ENCODE measurements at regions not wholly inside any gene's neighbourhood (a gene's known extent, or its start where the extent isn't known, plus 50 kb on each side); places are given as distances from the start of the nearest gene placed in this dataset.

- DNase-seq (ENCODE audit: low read depth in 1 of 2, low spot score in 1 of 2): no peak
- H3K27ac ChIP-seq (replicated peaks): no peak overlapping the region
- no peaks in the 10 kb centered on the region for H3K27me3 ChIP-seq (ENCODE audit: insufficient read depth, poor library complexity, severe bottlenecking)
- no peak for TF ChIP-seq CTCF (IDR thresholded peaks at IDR 0.05; ENCODE audit: insufficient read depth, low read length)
- no peak for TF ChIP-seq REST (IDR thresholded peaks at IDR 0.05; ENCODE audit: insufficient replicate concordance, low read depth)
- TF ChIP-seq POLR2AphosphoS5 (IDR thresholded peaks at IDR 0.05; ENCODE audit: low read depth): no peak
- no peak for TF ChIP-seq SPI1 (IDR thresholded peaks at IDR 0.05; ENCODE audit: borderline replicate concordance, low read depth)
- no peak for TF ChIP-seq GABPA (IDR thresholded peaks at IDR 0.05; ENCODE audit: low read depth)
- H3K4me3 ChIP-seq (replicated peaks; ENCODE audit: insufficient read depth, low read length): no peak overlapping the region
These were observed 1528.7 kb downstream of the UQCRFS1 start for GRCh38 chr19:27684293-27684692.

GRCh38 chr19:27681972-27682371, 1531.0 kb downstream of the UQCRFS1 start:
- H3K27ac ChIP-seq (replicated peaks): no peak overlapping the region
- H3K4me3 ChIP-seq (replicated peaks; ENCODE audit: insufficient read depth, low read length): no peak overlapping the region
- no peak for TF ChIP-seq CTCF (IDR thresholded peaks at IDR 0.05; ENCODE audit: insufficient read depth, low read length)
- TF ChIP-seq SPI1 (IDR thresholded peaks at IDR 0.05; ENCODE audit: borderline replicate concordance, low read depth): no peak
- TF ChIP-seq REST (IDR thresholded peaks at IDR 0.05; ENCODE audit: insufficient replicate concordance, low read depth): no peak
- no peak for TF ChIP-seq POLR2AphosphoS5 (IDR thresholded peaks at IDR 0.05; ENCODE audit: low read depth)
- no peak for TF ChIP-seq GABPA (IDR thresholded peaks at IDR 0.05; ENCODE audit: low read depth)

GRCh38 chr19:27679905-27680304, 1533.0 kb downstream of the UQCRFS1 start:
- no peak for DNase-seq (ENCODE audit: low read depth in 1 of 2, low spot score in 1 of 2)
- no peak for TF ChIP-seq POLR2AphosphoS5 (IDR thresholded peaks at IDR 0.05; ENCODE audit: low read depth)
- no peak for TF ChIP-seq CTCF (IDR thresholded peaks at IDR 0.05; ENCODE audit: insufficient read depth, low read length)
- no peak for TF ChIP-seq SPI1 (IDR thresholded peaks at IDR 0.05; ENCODE audit: borderline replicate concordance, low read depth)
- no peak for TF ChIP-seq GABPA (IDR thresholded peaks at IDR 0.05; ENCODE audit: low read depth)
- TF ChIP-seq REST (IDR thresholded peaks at IDR 0.05; ENCODE audit: insufficient replicate concordance, low read depth): no peak

More at GRCh38 chr19:27681972-27682371, 1531.0 kb downstream of the UQCRFS1 start:
- no peak for DNase-seq (ENCODE audit: low read depth in 1 of 2, low spot score in 1 of 2)
- H3K27me3 ChIP-seq (ENCODE audit: insufficient read depth, poor library complexity, severe bottlenecking): no peaks in the 10 kb centered on the region

More at GRCh38 chr19:27679905-27680304, 1533.0 kb downstream of the UQCRFS1 start:
- no peak overlapping the region for H3K4me3 ChIP-seq (replicated peaks; ENCODE audit: insufficient read depth, low read length)
- H3K27me3 ChIP-seq (ENCODE audit: insufficient read depth, poor library complexity, severe bottlenecking): no peaks in the 10 kb centered on the region
- H3K27ac ChIP-seq (replicated peaks): no peak overlapping the region
